ENCODE measurements at regions not wholly inside any gene's neighbourhood (a gene's known extent, or its start where the extent isn't known, plus 50 kb on each side); places are given as distances from the start of the nearest gene placed in this dataset.

DNA sequence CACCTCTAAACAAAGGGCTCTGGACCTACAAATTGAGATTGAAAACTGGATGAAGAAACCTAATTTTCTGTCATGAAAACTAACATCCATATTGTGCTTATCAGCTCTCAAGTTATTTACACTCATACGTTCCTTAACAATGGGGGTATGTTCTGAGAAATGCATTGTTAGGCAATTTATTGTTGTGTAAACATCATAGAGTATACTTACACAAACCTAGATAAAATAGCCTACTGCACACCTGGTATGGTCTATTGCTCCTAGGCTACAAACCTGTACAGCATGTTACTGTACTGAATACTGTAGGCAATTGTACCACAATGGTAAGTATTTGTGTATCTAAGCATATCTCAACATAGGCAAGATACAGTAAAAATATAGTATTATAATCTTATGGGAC is 191.4 kb downstream of the TM2D1 start:
- TF ChIP-seq CHD2 (IDR thresholded peaks at IDR 0.05; ENCODE audit: low read length, partially characterized antibody) (no peak), JUND (IDR thresholded peaks at IDR 0.05) (no peak), POLR2AphosphoS5 (IDR thresholded peaks at IDR 0.05; ENCODE audit: low read depth, low read length) (no peak), TAF1 (IDR thresholded peaks at IDR 0.05; ENCODE audit: borderline replicate concordance, low read depth, low read length) (no peak), GABPA (IDR thresholded peaks at IDR 0.05; ENCODE audit: low read depth) (no peak), SMC3 (IDR thresholded peaks at IDR 0.05; ENCODE audit: low read depth, low read length) (no peak), SIN3A (IDR thresholded peaks at IDR 0.05; ENCODE audit: borderline replicate concordance, low read depth, low read length) (no peak), EZH2phosphoT487 (IDR thresholded peaks at IDR 0.05; ENCODE audit: borderline replicate concordance, low read depth) (no peak), IRF3 (IDR thresholded peaks at IDR 0.05; ENCODE audit: low read depth, low read length) (no peak), EP300 (IDR thresholded peaks at IDR 0.05; ENCODE audit: borderline replicate concordance in 1 of 2, low read depth in 1 of 2, low read length in 1 of 2) (no peak)
- TF ChIP-seq, protein P1, sequence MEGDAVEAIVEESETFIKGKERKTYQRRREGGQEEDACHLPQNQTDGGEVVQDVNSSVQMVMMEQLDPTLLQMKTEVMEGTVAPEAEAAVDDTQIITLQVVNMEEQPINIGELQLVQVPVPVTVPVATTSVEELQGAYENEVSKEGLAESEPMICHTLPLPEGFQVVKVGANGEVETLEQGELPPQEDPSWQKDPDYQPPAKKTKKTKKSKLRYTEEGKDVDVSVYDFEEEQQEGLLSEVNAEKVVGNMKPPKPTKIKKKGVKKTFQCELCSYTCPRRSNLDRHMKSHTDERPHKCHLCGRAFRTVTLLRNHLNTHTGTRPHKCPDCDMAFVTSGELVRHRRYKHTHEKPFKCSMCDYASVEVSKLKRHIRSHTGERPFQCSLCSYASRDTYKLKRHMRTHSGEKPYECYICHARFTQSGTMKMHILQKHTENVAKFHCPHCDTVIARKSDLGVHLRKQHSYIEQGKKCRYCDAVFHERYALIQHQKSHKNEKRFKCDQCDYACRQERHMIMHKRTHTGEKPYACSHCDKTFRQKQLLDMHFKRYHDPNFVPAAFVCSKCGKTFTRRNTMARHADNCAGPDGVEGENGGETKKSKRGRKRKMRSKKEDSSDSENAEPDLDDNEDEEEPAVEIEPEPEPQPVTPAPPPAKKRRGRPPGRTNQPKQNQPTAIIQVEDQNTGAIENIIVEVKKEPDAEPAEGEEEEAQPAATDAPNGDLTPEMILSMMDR (IDR thresholded peaks at IDR 0.05) = no peak
